ENCODE measurements at regions not wholly inside any gene's neighbourhood (a gene's known extent, or its start where the extent isn't known, plus 50 kb on each side); places are given as distances from the start of the nearest gene placed in this dataset.

DNA sequence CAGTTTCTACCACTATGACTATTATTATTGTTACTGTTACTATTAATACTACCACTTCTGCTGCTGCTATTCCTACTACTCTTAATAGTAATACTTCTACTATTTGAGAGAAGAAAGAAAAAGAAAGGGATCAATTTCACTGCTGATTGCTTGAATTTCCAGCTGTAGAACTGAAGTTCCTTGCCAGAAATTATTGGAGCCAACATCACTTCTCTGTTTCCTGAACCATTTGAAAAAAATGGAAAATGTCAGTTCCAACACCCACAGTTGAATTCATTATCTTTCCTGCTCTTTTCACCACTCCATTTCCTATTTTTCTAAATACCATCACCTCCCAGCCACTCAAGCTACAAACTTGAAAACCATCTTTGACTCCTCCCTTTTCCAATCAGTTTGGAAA lies 54.1 kb upstream of the PIK3C2G start:
- DNase-seq = no peak

DNA sequence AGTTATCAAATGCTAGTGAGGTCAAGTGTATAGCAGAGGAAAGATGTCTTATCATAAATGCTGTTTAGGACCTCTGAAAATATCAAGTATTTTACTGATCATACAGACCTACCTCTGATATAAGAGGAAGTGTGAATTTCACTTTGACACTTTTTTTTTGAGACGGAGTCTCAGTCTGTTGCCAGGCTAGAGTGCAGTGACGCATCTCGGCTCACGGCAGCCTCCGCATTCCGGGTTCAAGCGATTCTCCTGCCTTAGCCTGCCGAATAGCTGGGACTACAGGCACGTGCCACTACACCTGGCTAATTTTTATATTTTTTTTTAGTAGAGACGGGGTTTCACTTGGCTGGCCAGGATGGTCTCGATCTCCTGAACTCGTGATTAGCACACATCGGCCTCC lies 55.1 kb upstream of the PIK3C2G start:
- no peak for DNase-seq

DNA sequence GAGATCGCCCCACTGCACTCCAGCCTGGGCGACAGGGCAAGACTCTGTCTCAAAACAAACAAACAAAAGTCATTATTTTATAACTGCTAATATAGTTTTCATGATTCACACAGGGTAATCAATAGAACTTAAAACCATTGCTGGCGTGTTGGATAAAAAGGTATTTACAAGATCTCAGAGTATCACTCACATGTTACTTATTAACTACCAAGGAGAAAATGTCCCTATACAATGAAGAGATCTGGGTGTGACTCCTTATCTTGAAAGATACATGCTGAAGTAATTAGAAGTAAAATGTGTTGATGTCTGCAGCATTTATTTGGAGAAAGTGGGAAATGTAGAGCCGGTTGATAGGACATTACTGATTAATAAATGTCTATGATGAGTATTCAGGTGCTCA lies 57.3 kb upstream of the PIK3C2G start:
- no peak for DNase-seq

DNA sequence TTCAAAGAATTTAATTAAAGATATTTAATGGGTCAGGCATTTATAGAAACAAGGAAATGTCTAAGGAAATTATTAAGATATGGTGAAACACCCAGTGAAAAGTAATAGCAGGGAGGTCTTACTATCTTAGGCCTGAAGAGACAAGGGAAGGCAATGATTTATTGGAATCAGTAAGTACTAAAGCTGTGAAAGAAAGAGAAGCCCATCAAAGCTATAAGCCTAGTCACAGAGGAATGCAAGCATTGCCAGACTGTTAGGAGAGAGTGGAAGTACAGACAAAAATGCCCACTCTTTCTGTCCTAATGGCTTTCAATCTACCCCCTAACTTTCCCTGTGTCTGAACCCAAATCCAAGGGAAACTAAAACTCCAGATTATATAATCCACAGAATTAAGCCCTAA lies 69.2 kb upstream of the PIK3C2G start:
- DNase-seq = no peak

DNA sequence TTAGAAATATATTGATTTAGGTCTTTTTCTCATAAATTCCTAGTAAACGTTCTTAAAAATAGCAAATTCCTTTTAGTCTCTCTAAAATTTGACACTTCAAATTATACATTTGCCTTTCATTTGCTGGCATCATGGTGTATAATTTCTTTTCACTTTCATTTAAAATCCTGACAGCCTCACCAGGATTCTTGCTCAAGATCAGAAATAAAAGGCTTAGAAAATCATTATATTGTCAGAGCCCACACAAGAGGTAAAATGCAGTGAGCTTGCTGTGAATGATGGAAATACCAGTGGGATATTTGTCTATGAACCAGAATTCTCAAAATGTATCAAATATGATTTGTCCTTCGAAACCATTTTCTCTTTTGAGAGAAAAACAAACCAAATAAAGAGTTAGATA lies 78.2 kb upstream of the PIK3C2G start:
- no peak for DNase-seq

DNA sequence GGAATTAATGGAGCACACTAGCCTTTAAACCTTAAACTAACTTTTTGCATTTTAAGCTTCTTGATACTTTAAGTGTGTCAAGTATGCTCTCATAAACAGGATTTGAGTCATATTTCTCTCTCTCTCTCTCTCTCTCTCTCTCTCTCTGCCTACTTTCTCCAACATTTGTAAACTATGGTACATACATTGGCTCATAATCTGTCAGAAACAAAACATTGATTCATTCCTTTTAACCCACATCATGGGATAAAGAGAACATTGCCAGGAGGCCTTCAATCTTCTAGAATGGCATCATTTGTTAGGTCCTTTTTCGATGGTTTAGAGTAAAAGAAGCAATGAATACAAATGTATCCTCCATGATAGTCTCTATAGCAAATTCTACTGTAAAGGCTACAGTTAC lies 81.6 kb upstream of the RERGL start:
- no peak for DNase-seq

DNA sequence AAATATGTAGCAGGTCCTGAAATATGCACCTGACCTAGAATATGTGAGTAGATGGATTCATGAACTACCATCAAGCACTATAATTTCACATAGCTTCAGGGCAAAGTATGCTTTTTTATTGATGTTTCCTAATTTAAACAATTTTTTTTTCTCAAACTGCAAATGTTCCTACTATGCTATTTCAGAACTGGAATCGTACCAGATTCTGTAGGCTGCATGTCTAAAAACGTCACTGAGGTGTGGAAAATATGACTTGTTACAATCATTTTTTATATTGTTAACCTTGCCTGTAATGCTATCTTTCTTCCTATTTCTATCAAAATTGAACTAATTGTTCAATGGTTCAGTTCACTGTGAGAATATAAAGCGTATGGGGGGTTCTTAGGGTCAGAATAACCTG lies 78.0 kb upstream of the RERGL start:
- no peak for DNase-seq

DNA sequence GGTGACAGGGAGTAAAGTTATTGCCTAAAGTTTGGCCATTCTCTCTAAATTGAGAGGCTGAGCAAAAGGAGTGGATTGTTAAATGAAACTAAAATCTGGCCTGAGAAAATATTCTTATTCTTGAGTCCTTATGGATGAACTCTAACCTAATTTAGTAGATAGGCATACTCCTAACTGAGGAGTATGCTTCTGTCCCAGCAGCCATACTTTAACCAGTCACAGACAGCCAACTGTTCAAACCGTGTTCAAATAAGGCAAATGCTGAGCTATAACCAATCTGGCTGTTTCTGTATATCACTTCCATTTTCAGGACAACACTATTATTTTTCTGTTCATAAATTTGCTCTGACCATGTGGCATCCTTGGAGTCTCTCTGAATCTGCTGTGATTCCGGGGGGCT lies 75.9 kb upstream of the RERGL start:
- DNase-seq = no peak

DNA sequence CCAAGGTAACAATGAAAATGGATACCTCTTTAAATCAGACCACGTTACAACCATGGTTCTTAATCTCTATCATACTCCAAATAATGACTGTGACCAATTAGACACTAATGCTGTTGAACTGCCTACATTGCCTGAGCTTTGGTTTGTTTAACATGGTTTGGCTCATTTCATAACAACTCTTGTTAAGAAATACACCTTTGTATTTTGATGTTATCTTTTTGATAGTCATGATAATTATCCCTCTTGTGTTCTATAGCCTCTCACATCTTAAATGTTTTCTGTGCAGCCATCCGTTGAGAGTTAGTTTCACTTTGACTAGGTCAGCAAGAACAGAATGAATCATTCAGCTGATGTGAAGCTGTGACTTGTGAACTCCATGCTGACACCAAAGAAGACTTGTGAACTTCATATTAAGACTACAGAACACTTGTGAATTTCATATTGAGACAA lies 75.5 kb upstream of the RERGL start:
- peak in 1 of 2 experiments; percentile 19 for DNase-seq

DNA sequence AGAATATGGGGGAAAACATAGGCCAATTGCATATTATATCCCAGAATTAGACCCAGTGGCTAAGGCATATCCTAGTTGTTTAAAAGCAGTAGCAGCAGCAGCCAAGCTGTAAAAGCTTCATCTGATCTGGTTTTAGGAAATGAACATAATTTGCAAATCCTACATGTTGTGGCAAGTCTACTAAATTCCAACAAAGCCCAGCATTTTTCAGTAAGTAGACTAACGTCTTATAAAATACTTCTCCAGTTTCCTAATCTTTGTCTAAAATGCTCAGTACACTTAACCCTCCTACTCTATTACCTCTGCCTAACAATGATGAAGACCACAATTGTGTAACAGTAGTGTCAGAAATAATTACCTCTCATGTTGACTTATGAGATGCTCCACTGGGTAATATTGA lies 70.9 kb upstream of the RERGL start:
- no peak for DNase-seq

DNA sequence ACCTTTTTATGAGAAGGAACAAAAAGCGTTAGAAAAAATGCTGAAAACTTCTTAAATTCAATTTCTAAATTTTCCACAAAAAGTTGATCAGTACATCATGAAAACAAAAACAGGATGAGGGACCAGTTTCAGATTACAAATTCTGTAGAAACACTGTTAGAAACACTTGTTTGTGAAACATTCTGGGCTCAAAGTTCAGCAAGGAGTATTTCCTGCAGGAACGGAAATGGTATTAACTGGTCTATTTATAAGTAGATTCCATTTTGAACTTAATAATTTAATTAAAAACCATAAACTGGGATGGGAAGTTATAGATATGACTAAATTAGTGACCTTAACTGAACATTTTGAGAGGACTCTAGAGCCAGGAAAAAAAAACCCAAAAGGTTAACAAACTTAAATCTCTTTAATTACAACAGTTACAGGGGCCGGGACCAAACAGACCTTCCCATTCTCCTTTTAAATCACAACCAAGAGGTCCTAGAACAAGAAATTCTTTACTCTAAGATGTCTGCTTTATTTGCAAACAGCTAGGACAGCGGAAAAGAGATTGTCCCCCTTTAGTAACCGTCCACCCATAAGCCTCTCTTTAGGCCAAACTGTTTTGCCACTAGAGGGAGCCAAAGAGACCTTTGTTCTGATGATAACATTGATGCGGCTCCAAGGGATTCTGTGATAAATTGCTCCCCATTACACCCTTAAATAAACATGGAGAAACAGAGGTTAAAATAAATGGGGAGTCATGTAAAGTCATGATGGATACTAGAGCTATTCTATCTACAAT lies 69.0 kb upstream of the RERGL start:
- DNase-seq = no peak

DNA sequence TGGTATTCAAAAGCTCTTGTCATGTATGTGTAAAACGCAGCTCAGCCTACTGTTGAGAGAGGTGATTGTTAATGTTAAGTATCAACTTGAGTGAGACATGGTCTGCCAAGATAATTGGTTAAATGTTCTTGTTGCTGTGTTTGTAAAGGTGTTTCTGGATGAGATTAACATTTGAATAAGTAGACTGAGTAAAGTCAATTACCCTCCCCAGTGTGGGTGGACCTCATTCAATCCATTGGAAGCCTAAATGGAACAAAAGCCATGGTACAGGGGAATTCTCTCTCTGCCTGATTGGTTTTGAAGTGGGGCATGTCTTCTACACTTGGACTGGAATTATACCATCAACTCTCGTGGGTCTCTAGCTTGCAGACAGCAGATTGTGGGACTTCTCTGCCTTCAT lies 63.8 kb upstream of the RERGL start:
- DNase-seq = peak; percentile 56 to 78

DNA sequence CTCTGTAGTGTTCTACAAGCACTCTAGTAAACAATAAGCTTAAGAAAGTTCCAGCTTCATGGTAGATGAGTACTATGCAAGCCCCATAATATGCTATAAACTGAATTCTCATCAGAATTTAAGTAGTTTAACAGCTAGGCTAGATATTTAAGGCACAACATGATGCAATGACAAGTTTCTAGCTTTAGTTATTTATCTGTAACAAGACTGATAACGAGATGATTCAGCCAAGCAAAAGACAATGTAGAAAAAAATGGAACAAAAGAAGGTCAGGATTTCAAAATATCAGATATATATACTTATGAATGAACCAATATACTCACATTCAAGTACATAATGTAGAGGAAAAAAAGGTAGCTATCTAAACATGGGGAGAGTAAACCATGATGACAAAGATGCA lies 61.0 kb upstream of the RERGL start:
- no peak for DNase-seq

DNA sequence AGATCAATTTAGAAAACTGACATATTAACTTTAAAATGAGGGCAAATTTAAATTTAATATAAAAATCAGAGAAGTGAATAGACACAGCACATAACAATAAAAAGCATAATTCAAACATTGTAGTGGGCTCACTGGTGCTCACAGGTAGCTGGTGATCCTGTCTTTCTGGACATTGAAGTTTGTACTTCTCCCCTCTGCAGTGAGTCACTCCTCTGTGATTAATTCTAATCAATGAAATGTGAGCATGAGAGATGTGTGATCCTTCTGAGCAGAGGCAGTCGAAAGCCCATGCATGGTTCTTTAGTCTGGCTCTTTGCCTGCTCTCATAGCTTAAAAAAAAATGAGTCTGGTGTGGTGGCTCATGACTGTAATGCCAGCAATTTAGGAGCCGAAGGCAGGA lies 59.0 kb upstream of the RERGL start:
- no peak for DNase-seq

DNA sequence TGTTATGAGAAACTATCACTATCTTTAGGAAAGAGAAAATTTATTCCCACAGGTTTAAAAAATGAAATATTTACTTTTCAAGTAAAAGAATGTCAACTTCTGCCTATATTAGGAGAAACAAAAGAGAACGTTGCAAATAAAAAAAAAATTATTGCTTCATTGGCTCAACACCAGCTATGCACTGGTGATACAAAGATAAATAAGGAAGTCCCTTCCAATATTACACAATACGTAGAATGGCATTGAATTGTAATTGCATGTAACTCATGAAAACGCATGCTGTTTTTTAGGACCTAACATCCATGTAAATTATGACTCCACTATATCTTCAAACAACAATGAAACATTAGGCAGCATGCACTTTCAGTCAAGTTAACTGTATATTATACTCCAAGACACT lies 56.4 kb upstream of the RERGL start:
- no peak for DNase-seq

DNA sequence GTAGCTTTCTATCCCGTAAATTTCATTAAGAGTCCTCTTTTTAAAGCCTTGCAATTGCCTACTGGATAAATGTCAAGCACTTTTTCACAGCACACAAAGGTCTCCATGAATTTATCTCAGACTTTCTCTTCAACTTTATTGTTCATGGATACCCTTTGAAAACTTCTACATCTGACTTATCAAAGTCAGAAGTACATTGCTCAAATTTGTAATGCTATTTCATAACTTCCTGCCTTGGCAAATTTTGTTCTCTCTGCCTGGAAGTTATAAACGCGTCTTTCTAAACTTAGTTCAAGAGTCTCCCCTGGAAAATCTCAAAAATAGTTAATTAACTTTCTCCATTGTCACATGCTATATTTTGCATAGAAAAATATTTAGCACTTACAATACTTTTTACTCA lies 55.9 kb upstream of the RERGL start:
- no peak for DNase-seq

DNA sequence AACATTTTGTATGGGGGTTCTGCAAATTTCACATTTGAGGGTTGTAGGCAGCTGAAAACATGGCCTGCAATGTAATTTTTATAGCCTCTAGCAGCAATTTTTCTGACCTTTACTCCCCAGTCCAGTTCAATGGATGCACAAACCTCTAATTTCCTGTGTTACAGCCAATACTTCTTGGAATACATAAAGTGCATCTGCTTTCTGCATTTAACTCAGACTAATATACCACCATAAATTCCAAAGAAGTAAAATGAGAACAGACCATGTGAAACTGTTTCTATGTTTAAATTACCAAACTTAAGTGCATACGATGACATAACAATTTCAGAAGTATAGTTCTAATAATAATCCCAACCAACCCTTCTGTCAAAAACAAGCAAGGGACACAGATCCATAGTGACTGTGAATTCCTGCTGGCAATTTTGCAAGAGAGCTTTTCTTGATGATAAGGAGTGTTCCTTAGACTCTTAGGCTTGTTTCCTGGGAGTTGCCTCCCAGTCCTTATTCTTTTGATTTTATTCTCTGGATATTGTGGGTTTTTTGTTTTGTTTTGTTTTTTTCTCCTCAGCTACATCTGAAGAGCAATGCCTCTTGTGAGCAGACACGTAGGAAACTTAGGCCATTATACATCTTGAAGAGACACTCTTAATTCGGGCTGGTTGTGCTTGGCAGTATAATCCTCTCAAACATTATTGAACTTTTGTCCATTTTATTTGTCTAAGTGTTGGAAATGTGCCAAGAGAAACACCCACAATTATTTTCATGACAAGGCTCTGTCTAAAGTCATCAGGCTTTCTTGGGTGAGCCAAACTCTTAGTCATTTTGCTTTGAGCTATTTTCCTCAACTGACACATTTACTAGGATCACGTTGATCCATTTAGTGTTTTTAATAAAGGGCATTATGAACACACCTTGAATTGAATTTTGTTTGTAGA lies 51.3 kb upstream of the RERGL start:
- no peak for DNase-seq

DNA sequence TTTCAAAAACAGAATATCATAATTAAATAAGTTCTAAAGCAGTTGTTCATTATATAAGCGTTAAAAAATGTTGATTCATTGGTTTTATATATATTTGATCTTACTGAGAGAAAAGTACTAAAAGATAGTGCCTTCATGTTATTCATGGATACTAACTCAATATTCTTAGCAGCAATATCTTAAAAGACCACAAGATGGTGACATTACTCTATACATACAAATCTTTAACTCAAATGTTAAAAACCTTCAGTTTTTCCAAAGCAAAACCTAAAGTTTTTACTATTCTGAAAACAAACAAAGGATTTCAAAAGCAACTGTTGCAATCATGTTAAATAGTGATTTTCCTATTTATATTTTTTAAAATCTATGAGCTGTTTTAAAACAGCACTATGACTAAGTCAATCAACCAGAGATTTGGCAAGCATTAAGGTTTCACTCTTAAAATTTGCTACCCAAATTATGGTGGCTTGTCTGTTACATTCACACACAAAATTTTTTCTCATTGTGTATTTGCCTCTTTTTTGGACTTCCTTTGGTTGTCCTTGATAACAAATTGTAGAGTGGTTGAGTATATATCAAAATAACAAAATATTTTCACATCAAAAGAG lies 50.1 kb upstream of the RERGL start:
- no peak for DNase-seq
